Upper lobe of left lung (tissue), 6 donors: ENCODE measurements at regions not wholly inside any gene's neighbourhood (a gene's known extent, or its start where the extent isn't known, plus 50 kb on each side); places are given as distances from the start of the nearest gene placed in this dataset.

Experiments used
- ATAC-seq, 2 donors: fragments of 200-7000 bp; cut with Tn5 transposase; one replicate each; pipeline ENCODE4 v1.9.1; 2022; ENCODE audit warnings: mild to moderate bottlenecking in 2 of 2, moderate library complexity in 2 of 2; ENCODE audit not compliant: low FRiP score in 2 of 2
- DNase-seq, 2 donors: peaks; one replicate each; pipeline ENCODE4 v3.0.0-alpha.2; 2019 to 2020
- H3K27ac ChIP-seq, 4 donors: fragments of 200-600 bp; sonication (generic); one replicate each; pipeline ENCODE4 v1.5.1; 2016 to 2019
- H3K27me3 ChIP-seq, 4 donors: fragments of 200-600 bp; sonication (generic); one replicate each; pipeline ENCODE4 v1.5.1; 2017 to 2019
- H3K36me3 ChIP-seq, 4 donors: fragments of 200-600 bp; sonication (generic); one replicate each; pipeline ENCODE4 v1.5.1; 2016 to 2019
- H3K4me1 ChIP-seq, 4 donors: fragments of 200-600 bp; sonication (generic); one replicate each; pipeline ENCODE4 v1.5.1; 2018 to 2019
- H3K4me3 ChIP-seq, 4 donors: fragments of 200-600 bp; sonication (generic); one replicate each; pipeline ENCODE4 v1.5.1; 2017 to 2019; ENCODE audit warnings: mild to moderate bottlenecking in 2 of 4, moderate library complexity in 1 of 4
- H3K9me3 ChIP-seq, 4 donors: fragments of 200-600 bp; sonication (generic); one replicate each; pipeline ENCODE4 v1.5.1; 2018 to 2019
- EP300 ChIP-seq, 4 donors: sonication (generic); formaldehyde crosslinking; IDR thresholded peaks; one replicate each; pipeline ENCODE4 v1.5.1; 2017; ENCODE audit warnings: antibody characterized with exemption in 4 of 4, control low read depth in 2 of 4
- POLR2A ChIP-seq, 4 donors: fragments of 450-650 bp; IDR thresholded peaks; one replicate each; pipeline ENCODE4 v1.5.1; 2016 to 2017; ENCODE audit warnings: antibody characterized with exemption in 4 of 4, mild to moderate bottlenecking in 2 of 4
- POLR2AphosphoS5 ChIP-seq, 2 donors: sonication (generic); formaldehyde crosslinking; IDR thresholded peaks; one replicate each; pipeline ENCODE4 v1.5.1; 2017; ENCODE audit warnings: antibody characterized with exemption in 2 of 2
- WGBS, 2 donors: methylation state at CpG; one replicate each; pipeline ENCODE4 v1.1.5; 2017 to 2018; 5-methylcytosine and 5-hydroxymethylcytosine counted together
- TF ChIP-seq, protein P1 (sequence below), 6 experiments: fragments of 450-650 bp in 4 of 6; fragments of 200-600 bp in 2 of 6; sonication (generic) in 2 of 6; IDR thresholded peaks; one replicate each; pipeline ENCODE4 v1.5.1; 2016 to 2019; ENCODE audit warnings: antibody characterized with exemption in 6 of 6
- donor health status: DM: no; HTN: no; CAD: no; lungs with moderate emphysema.
- donor health status: DM: no; HTN: yes; CAD: no; lungs with severe emphysema.

GRCh38 chr17:74070374-74070773 lies 133.1 kb upstream of the RPL38 start:
- WGBS, 2 donors = 76 to 81% methylated on average over 3 of the region's 3 CpGs
- Histone ChIP-seq H3K4me1 (no peaks in the 10 kb centered on the region), H3K27me3 (no peaks in the 10 kb centered on the region), H3K4me3 (no peak overlapping the region), H3K36me3 (no peaks in the 10 kb centered on the region), H3K9me3 (no peaks in the 10 kb centered on the region), H3K27ac (no peak overlapping the region)
- no peak for ATAC-seq
- TF ChIP-seq POLR2AphosphoS5 (IDR thresholded peaks at IDR 0.05) = no peak
- TF ChIP-seq, protein P1, sequence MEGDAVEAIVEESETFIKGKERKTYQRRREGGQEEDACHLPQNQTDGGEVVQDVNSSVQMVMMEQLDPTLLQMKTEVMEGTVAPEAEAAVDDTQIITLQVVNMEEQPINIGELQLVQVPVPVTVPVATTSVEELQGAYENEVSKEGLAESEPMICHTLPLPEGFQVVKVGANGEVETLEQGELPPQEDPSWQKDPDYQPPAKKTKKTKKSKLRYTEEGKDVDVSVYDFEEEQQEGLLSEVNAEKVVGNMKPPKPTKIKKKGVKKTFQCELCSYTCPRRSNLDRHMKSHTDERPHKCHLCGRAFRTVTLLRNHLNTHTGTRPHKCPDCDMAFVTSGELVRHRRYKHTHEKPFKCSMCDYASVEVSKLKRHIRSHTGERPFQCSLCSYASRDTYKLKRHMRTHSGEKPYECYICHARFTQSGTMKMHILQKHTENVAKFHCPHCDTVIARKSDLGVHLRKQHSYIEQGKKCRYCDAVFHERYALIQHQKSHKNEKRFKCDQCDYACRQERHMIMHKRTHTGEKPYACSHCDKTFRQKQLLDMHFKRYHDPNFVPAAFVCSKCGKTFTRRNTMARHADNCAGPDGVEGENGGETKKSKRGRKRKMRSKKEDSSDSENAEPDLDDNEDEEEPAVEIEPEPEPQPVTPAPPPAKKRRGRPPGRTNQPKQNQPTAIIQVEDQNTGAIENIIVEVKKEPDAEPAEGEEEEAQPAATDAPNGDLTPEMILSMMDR (IDR thresholded peaks at IDR 0.05) = no peak
- no peak for TF ChIP-seq POLR2A (IDR thresholded peaks at IDR 0.05)
- TF ChIP-seq EP300 (IDR thresholded peaks at IDR 0.05) = no peak
- DNase-seq = no peak

DNA sequence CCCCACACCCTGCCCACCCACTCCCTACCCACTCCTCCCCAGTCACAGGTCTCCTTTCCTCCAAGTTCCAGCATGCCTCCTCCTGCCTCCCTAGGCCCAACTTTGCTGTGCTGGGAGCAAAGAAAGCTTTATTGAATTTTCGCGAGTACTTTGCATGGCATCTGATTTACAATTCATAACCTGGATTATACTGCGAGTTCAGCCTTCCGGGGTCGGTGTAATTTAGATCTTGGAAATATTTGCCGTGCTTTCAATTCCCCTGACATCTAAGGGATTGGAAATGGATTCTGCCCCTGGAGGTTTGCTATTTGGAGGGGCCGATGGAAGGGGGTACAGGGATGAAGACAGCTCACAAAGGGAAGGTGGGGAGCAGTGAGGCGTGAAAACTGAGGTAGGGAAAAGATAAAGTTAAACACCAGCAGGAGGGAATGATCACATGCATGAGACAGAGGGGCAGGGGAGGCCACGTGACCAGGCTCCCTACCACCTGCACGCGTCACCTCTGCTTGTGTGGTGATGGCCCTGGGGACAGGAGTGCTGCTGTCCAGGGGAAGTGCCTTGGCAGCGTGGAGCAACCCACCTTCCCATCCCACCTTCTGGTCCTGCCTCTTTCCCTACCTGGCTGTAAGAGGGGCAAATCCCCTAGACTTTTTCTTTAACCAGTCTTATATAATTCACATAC lies 132.3 kb upstream of the RPL38 start:
- no peaks in the 10 kb centered on the region for H3K9me3 ChIP-seq
- ATAC-seq (no peak), DNase-seq (no peak)
- TF ChIP-seq POLR2A (IDR thresholded peaks at IDR 0.05) = no peak
- no peak for TF ChIP-seq POLR2AphosphoS5 (IDR thresholded peaks at IDR 0.05)
- 87 to 88% methylated on average over 12 of the region's 12 CpGs for WGBS, 2 donors
- H3K27ac ChIP-seq = no peak overlapping the region
- no peaks in the 10 kb centered on the region for H3K36me3 ChIP-seq
- H3K4me3 ChIP-seq = no peak overlapping the region
- no peaks in the 10 kb centered on the region for H3K4me1 ChIP-seq
- H3K27me3 ChIP-seq = no peaks in the 10 kb centered on the region

GRCh38 chr17:74072340-74072739 lies 131.1 kb upstream of the RPL38 start:
- ATAC-seq = no peak

GRCh38 chr17:74076446-74076845 lies 127.0 kb upstream of the RPL38 start:
- no peaks in the 10 kb centered on the region for H3K9me3 ChIP-seq
- ATAC-seq = no peak
- H3K27ac ChIP-seq = no peak overlapping the region
- 88 to 95% methylated on average over 1 of the region's 1 CpG for WGBS, 2 donors
- H3K4me1 ChIP-seq = no peaks in the 10 kb centered on the region
- no peak for TF ChIP-seq EP300 (IDR thresholded peaks at IDR 0.05)
- TF ChIP-seq, protein P1 (IDR thresholded peaks at IDR 0.05) = no peak
- no peak for TF ChIP-seq POLR2A (IDR thresholded peaks at IDR 0.05)
- TF ChIP-seq POLR2AphosphoS5 (IDR thresholded peaks at IDR 0.05) = no peak
- no peak for DNase-seq
- H3K4me3 ChIP-seq = no peak overlapping the region
- H3K27me3 ChIP-seq = no peaks in the 10 kb centered on the region
- no peaks in the 10 kb centered on the region for H3K36me3 ChIP-seq

More at GRCh38 chr17:74072340-74072739, 131.1 kb upstream of the RPL38 start:
- WGBS, 2 donors = 84% methylated on average over 4 of the region's 4 CpGs
- no peaks in the 10 kb centered on the region for H3K36me3 ChIP-seq
- no peaks in the 10 kb centered on the region for H3K27me3 ChIP-seq
- H3K27ac ChIP-seq = no peak overlapping the region
- no peaks in the 10 kb centered on the region for H3K4me1 ChIP-seq
- no peak for DNase-seq
- no peak overlapping the region for H3K4me3 ChIP-seq
- H3K9me3 ChIP-seq = no peaks in the 10 kb centered on the region
- TF ChIP-seq, protein P1 (IDR thresholded peaks at IDR 0.05) = no peak
- TF ChIP-seq POLR2AphosphoS5 (IDR thresholded peaks at IDR 0.05) (no peak), POLR2A (IDR thresholded peaks at IDR 0.05) (no peak), EP300 (IDR thresholded peaks at IDR 0.05) (no peak)

- TF ChIP-seq POLR2A (IDR thresholded peaks at IDR 0.05) (no peak), POLR2AphosphoS5 (IDR thresholded peaks at IDR 0.05) (no peak), EP300 (IDR thresholded peaks at IDR 0.05) (no peak)
- TF ChIP-seq, protein P1 (IDR thresholded peaks at IDR 0.05) = no peak
- no peak for ATAC-seq
Observed at GRCh38 chr17:74077231-74077630, 126.2 kb upstream of the RPL38 start.

More at GRCh38 chr17:74077231-74077630, 126.2 kb upstream of the RPL38 start:
- H3K27me3 ChIP-seq = no peaks in the 10 kb centered on the region
- H3K36me3 ChIP-seq = no peaks in the 10 kb centered on the region
- H3K4me1 ChIP-seq = no peaks in the 10 kb centered on the region
- no peaks in the 10 kb centered on the region for H3K9me3 ChIP-seq
- no peak overlapping the region for H3K27ac ChIP-seq
- H3K4me3 ChIP-seq = no peak overlapping the region
- no peak for DNase-seq
